HepG2 (cell line): ENCODE measurements at regions not wholly inside any gene's neighbourhood (a gene's known extent, or its start where the extent isn't known, plus 50 kb on each side); places are given as distances from the start of the nearest gene placed in this dataset.

ENCODE experiments used
- ATAC-seq: fragments of 200-7000 bp; cut with Tn5 transposase; 3 replicates; pipeline ENCODE4 v1.9.1; 2020; ENCODE audit warnings: mild to moderate bottlenecking, moderate library complexity
- BruUV-seq: library from RNA; stranded (reverse); fragments of 400-500 nt; replicated peaks from 2 replicates; lab custom pipeline; 2021; lab: Mats Ljungman, UMichigan
- CTCF ChIA-PET: fragments of 300-600 bp; formaldehyde crosslinking; extraction: SDS; loops from one replicate; lab custom pipeline; 2021; ENCODE audit warnings: low total read pairs, inconsistent platforms, low intra/inter-chr PET ratio; lab: Yijun Ruan, JAX
- POLR2A ChIA-PET: fragments of 350-600 bp; sonication (Branson Sonifier 250); formaldehyde crosslinking; loops from one replicate; lab custom pipeline; 2020; ENCODE audit warnings: antibody characterized with exemption, inconsistent platforms; lab: Yijun Ruan, JAX
- DNase-seq: peaks from one replicate; pipeline ENCODE4 v3.0.0-alpha.2; 2015; ENCODE audit warnings: low spot score
- FAIRE-seq: peaks from 3 replicates; lab custom pipeline; 2011; peaks lifted over from hg19 to GRCh38; lab: Jason Lieb, UNC
- H2AFZ ChIP-seq: one replicate; pipeline ENCODE4 v1.6.1; 2011; ENCODE audit warnings: low read length, inconsistent platforms
- H3K27ac ChIP-seq: fragments of 300-600 bp; 3 replicates; pipeline ENCODE4 v1.8.0; 2011; ENCODE audit warnings: mixed run types, mild to moderate bottlenecking, mixed read lengths, low read length, inconsistent platforms; ENCODE audit not compliant: insufficient read depth; ENCODE audit errors: extremely low read length
- H3K27me3 ChIP-seq, 2 experiments: fragments of 200-600 bp in 1 of 2; 2 replicates in 1 of 2; 3 replicates in 1 of 2; pipeline versions ENCODE4 v1.6.0 to v1.8.0; 2011; ENCODE audit warnings: low read length in 2 of 2, mild to moderate bottlenecking in 2 of 2, moderate library complexity in 2 of 2, inconsistent platforms in 1 of 2; ENCODE audit not compliant: insufficient read depth in 2 of 2, control insufficient read depth in 1 of 2
- H3K36me3 ChIP-seq, 2 experiments: fragments of 200-600 bp in 1 of 2; replicated peaks in 1 of 2; 2 replicates in 1 of 2; 3 replicates in 1 of 2; pipeline versions ENCODE4 v1.5.1 to v1.8.0; 2011; ENCODE audit warnings: low read length in 2 of 2, inconsistent platforms in 1 of 2; ENCODE audit not compliant: insufficient read depth in 2 of 2, control insufficient read depth in 1 of 2
- H3K4me1 ChIP-seq: 2 replicates; pipeline ENCODE4 v1.5.1; 2012; ENCODE audit warnings: low read length, inconsistent platforms; ENCODE audit not compliant: insufficient read depth
- H3K4me2 ChIP-seq: 2 replicates; pipeline ENCODE4 v1.6.0; 2011; ENCODE audit warnings: low read depth, low read length, inconsistent platforms
- H3K4me3 ChIP-seq, 3 experiments: fragments of 200-600 bp in 1 of 3; sonication (generic), shearing (Covaris generic) in 1 of 3; replicated peaks in 1 of 3; 2 replicates each; pipeline ENCODE4 v1.5.1; 2011 to 2016; ENCODE audit warnings: low read length in 3 of 3, inconsistent platforms in 2 of 3, low read depth in 2 of 3, mild to moderate bottlenecking in 2 of 3, control low read depth in 1 of 3, mixed read lengths in 1 of 3; ENCODE audit not compliant: insufficient read depth in 1 of 3
- H3K79me2 ChIP-seq: one replicate; pipeline ENCODE4 v1.6.1; 2011; ENCODE audit warnings: low read length, inconsistent platforms; ENCODE audit not compliant: insufficient read depth
- H3K9ac ChIP-seq: 2 replicates; pipeline ENCODE4 v1.6.0; 2011; ENCODE audit warnings: mild to moderate bottlenecking, low read depth, low read length, inconsistent platforms; ENCODE audit not compliant: insufficient read depth
- H3K9me3 ChIP-seq: 2 replicates; pipeline ENCODE4 v1.5.1; 2012; ENCODE audit warnings: mild to moderate bottlenecking, low read length
- H4K20me1 ChIP-seq: 2 replicates; pipeline ENCODE4 v1.6.0; 2011; ENCODE audit warnings: inconsistent platforms, mild to moderate bottlenecking, low read length, moderate library complexity; ENCODE audit not compliant: insufficient read depth
- ELK4 ChIP-seq: sonication (generic); formaldehyde crosslinking; IDR thresholded peaks from 2 replicates; pipeline ENCODE4 v1.9.0; 2021; ENCODE audit warnings: missing genetic modification reagents, borderline replicate concordance
- SIX1 ChIP-seq: sonication (generic); formaldehyde crosslinking; IDR thresholded peaks from 2 replicates; pipeline ENCODE4 v1.4.0; 2020; ENCODE audit warnings: missing genetic modification reagents, borderline replicate concordance
- SNAPC2 ChIP-seq: sonication (generic); formaldehyde crosslinking; IDR thresholded peaks from 2 replicates; pipeline ENCODE4 v1.8.1; 2022; ENCODE audit warnings: mild to moderate bottlenecking, missing genetic modification reagents
- STAT6 ChIP-seq: sonication (generic); formaldehyde crosslinking; IDR thresholded peaks from 2 replicates; pipeline ENCODE4 v1.4.0; 2020; ENCODE audit warnings: missing genetic modification reagents, mild to moderate bottlenecking, borderline replicate concordance
- ZNF678 ChIP-seq: sonication (generic); formaldehyde crosslinking; IDR thresholded peaks from 2 replicates; pipeline ENCODE4 v1.4.0; 2020; ENCODE audit warnings: mild to moderate bottlenecking, missing genetic modification reagents
- WGBS: methylation state at CpG from one replicate; pipeline ENCODE4 v1.1.6; 2017; ENCODE audit warnings: low lambda C conversion rate; 5-methylcytosine and 5-hydroxymethylcytosine counted together
- in situ Hi-C: cut with HindIII; loops from 2 replicates; pipeline ENCODE4 v1.10.0; 2017; ENCODE audit warnings: low pct_unique_long_range_greater_than_20kb; ENCODE audit not compliant: extremely low pct_ligation_motif_present
- intact Hi-C: fragments of 100-400 bp; cut with micrococcal nuclease; formaldehyde crosslinking; loops from one replicate; pipeline ENCODE4 v1.10.0; 2022; ENCODE audit not compliant: unreplicated experiment

- no peak for DNase-seq
- ChIA-PET POLR2A (no interaction called here), CTCF (no interaction called here)
- in situ Hi-C loops (no loop called here), intact Hi-C loops (no loop called here)
- Histone ChIP-seq H3K36me3 (no peaks in the 10 kb centered on the region), H3K4me2 (no peak overlapping the region), H4K20me1 (no peaks in the 10 kb centered on the region), H3K27ac (no peak overlapping the region), H3K79me2 (no peaks in the 10 kb centered on the region), H3K9me3 (no peaks in the 10 kb centered on the region), H2AFZ (no peak overlapping the region), H3K4me1 (no peaks in the 10 kb centered on the region), H3K9ac (no peak overlapping the region), H3K4me3 (no peak overlapping the region), H3K27me3 (no peaks in the 10 kb centered on the region; a peak in 1 of 5 replicates)
- no TSS peak for BruUV-seq
- FAIRE-seq, result no peak
- no peak for TF ChIP-seq SIX1 (CRISPR knock-in tag)
- ATAC-seq, result no peak
- under 1% methylated on average over 3 of the region's 3 CpGs for WGBS
These were observed 363.1 kb downstream of the NUP35 start for GRCh38 chr2:183487326-183487725.

DNA sequence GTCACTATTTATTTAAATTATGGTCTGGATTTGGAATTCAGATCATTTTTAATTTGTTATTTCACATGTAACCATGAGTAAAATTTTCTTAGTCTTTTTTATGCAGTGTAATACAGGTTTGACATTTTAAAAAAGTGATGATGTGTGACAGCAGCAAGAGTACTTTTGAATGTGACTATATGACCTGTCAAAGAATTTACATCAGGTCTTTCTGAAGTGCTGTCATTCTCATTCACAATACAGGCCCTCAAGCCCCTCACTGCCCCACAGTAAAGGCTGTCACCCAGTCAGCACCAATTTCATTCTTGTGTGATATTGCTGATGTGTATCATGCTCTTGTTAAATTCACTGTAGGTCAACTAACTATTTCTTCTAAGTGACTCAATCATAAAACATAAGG, 364.2 kb downstream of the NUP35 start:
- Histone ChIP-seq H3K79me2 (no peaks in the 10 kb centered on the region), H3K9ac (no peak overlapping the region), H4K20me1 (no peaks in the 10 kb centered on the region), H3K4me1 (no peaks in the 10 kb centered on the region), H3K27me3 (no peaks in the 10 kb centered on the region; a peak in 1 of 5 replicates), H3K27ac (no peak overlapping the region), H3K9me3 (no peaks in the 10 kb centered on the region), H3K4me3 (no peak overlapping the region), H3K4me2 (no peak overlapping the region), H2AFZ (no peak overlapping the region), H3K36me3 (no peaks in the 10 kb centered on the region)
- ChIA-PET POLR2A (no interaction called here), CTCF (no interaction called here)
- FAIRE-seq (no peak), DNase-seq (no peak), ATAC-seq (no peak)
- BruUV-seq, result no TSS peak
- no peak for TF ChIP-seq STAT6 (CRISPR knock-in tag)
- no peak for TF ChIP-seq SNAPC2 (CRISPR knock-in tag)
- TF ChIP-seq ELK4, result no peak
- no peak for TF ChIP-seq ZNF678 (CRISPR knock-in tag)
- intact Hi-C loops (no loop called here), in situ Hi-C loops (no loop called here)
